ENCODE measurements at regions not wholly inside any gene's neighbourhood (a gene's known extent, or its start where the extent isn't known, plus 50 kb on each side); places are given as distances from the start of the nearest gene placed in this dataset.

GRCh38 chrX:9343971-9344370 lies 120.9 kb upstream of the TBL1X start (continued):
- TF ChIP-seq CHD7 (IDR thresholded peaks at IDR 0.05; ENCODE audit: insufficient replicate concordance, low read length) (no peak), RBBP5 (IDR thresholded peaks at IDR 0.05; ENCODE audit: borderline replicate concordance, low read depth, low read length) (no peak), YY1 (IDR thresholded peaks at IDR 0.05; ENCODE audit: low read depth, low read length) (no peak), CEBPB (IDR thresholded peaks at IDR 0.05; ENCODE audit: low read depth, low read length) (no peak), JUN (IDR thresholded peaks at IDR 0.05; ENCODE audit: low read depth, low read length) (no peak), GTF2F1 (IDR thresholded peaks at IDR 0.05; ENCODE audit: borderline replicate concordance, low read depth, low read length) (no peak), SIN3A (conservative IDR thresholded peaks at IDR 0.05 in 1 of 2, IDR thresholded peaks at IDR 0.05 in 1 of 2; ENCODE audit: low read depth in 1 of 2, low read length in 2 of 2) (no peak), CHD2 (IDR thresholded peaks at IDR 0.05; ENCODE audit: low read length) (no peak), NRF1 (IDR thresholded peaks at IDR 0.05; ENCODE audit: low read depth, low read length) (no peak), JUND (IDR thresholded peaks at IDR 0.05; ENCODE audit: low read length) (no peak), ATF2 (IDR thresholded peaks at IDR 0.05; ENCODE audit: low read length) (no peak)
